ENCODE measurements at regions not wholly inside any gene's neighbourhood (a gene's known extent, or its start where the extent isn't known, plus 50 kb on each side); places are given as distances from the start of the nearest gene placed in this dataset.
"Not testable (repeated sequence)": the region's sequence is repeated elsewhere in the genome, so short reads cannot be mapped to it uniquely, and the experiment has no call there.

GRCh38 chr9:42346916-42347315, 163.5 kb downstream of the SPATA31A6 start:
- not testable (repeated sequence) for TF ChIP-seq TAF1 (IDR thresholded peaks at IDR 0.05; ENCODE audit: low read depth, low read length); TCF12 (IDR thresholded peaks at IDR 0.05; ENCODE audit: low read depth, low read length); RBBP5 (IDR thresholded peaks at IDR 0.05; ENCODE audit: borderline replicate concordance, low read depth, low read length); POLR2A (IDR thresholded peaks at IDR 0.05; ENCODE audit: control extremely low read depth in 1 of 2, low read depth in 2 of 2, low read length in 2 of 2); YY1 (IDR thresholded peaks at IDR 0.05; ENCODE audit: low read depth, low read length); POLR2AphosphoS5 (IDR thresholded peaks at IDR 0.05; ENCODE audit: low read depth, low read length); MAX (IDR thresholded peaks at IDR 0.05); JUND (IDR thresholded peaks at IDR 0.05; ENCODE audit: low read length); FOSL1 (IDR thresholded peaks at IDR 0.05; ENCODE audit: insufficient read depth, low read depth, low read length); SIN3A (conservative IDR thresholded peaks at IDR 0.05 in 1 of 2, IDR thresholded peaks at IDR 0.05 in 1 of 2; ENCODE audit: low read depth in 1 of 2, low read length in 2 of 2); CTCF (IDR thresholded peaks at IDR 0.05; ENCODE audit: control extremely low read depth in 1 of 3, insufficient read depth in 1 of 3, low read depth in 1 of 3, low read length in 3 of 3); SRF (IDR thresholded peaks at IDR 0.05; ENCODE audit: low read depth, low read length); EZH2 (IDR thresholded peaks at IDR 0.05; ENCODE audit: low read depth, low read length, severe bottlenecking); EP300 (IDR thresholded peaks at IDR 0.05; ENCODE audit: borderline replicate concordance in 1 of 2, low read depth in 2 of 2, low read length in 2 of 2)
